ENCODE measurements at regions not wholly inside any gene's neighbourhood (a gene's known extent, or its start where the extent isn't known, plus 50 kb on each side); places are given as distances from the start of the nearest gene placed in this dataset.

GRCh38 chr6:134414793-134415192 is 96.9 kb upstream of the SGK1 start:
- TF ChIP-seq CTCF (IDR thresholded peaks at IDR 0.05) (no peak), POLR2A (IDR thresholded peaks at IDR 0.05) (no peak)
- Histone ChIP-seq H3K4me3 (no peak overlapping the region), H3K27ac (no peak overlapping the region), H3K36me3 (ENCODE audit: low read depth, missing control alignments) (no peaks in the 10 kb centered on the region), H3K4me1 (no peaks in the 10 kb centered on the region), H3K27me3 (no peaks in the 10 kb centered on the region), H3K9me3 (no peaks in the 10 kb centered on the region)
- intact Hi-C loops (cut with DNase I; ENCODE audit: low total_unique reads) = no loop called here
- 80 to 83% methylated on average over 7 of the region's 7 CpGs for WGBS, 2 donors
- DNase-seq = no peak

GRCh38 chr6:134413241-134413643 is 95.3 kb upstream of the SGK1 start:
- no peaks in the 10 kb centered on the region for H3K36me3 ChIP-seq (ENCODE audit: low read depth, missing control alignments)
- TF ChIP-seq POLR2A (IDR thresholded peaks at IDR 0.05) = no peak
- TF ChIP-seq CTCF (IDR thresholded peaks at IDR 0.05) = no peak
- intact Hi-C loops (cut with DNase I; ENCODE audit: low total_unique reads) = no loop called here
- no peak overlapping the region for H3K4me3 ChIP-seq
- no peaks in the 10 kb centered on the region for H3K4me1 ChIP-seq
- no peaks in the 10 kb centered on the region for H3K9me3 ChIP-seq
- WGBS, 2 donors = 82 to 92% methylated on average over 1 of the region's 1 CpG
- H3K27ac ChIP-seq = no peak overlapping the region
- DNase-seq = no peak
- H3K27me3 ChIP-seq = no peaks in the 10 kb centered on the region

- Histone ChIP-seq H3K4me3 (no peak overlapping the region), H3K27ac (no peak overlapping the region), H3K36me3 (ENCODE audit: low read depth, missing control alignments) (no peaks in the 10 kb centered on the region), H3K9me3 (no peaks in the 10 kb centered on the region), H3K27me3 (no peaks in the 10 kb centered on the region), H3K4me1 (no peaks in the 10 kb centered on the region)
- TF ChIP-seq POLR2A (IDR thresholded peaks at IDR 0.05) = no peak
- TF ChIP-seq CTCF (IDR thresholded peaks at IDR 0.05) = no peak
- 65 to 82% methylated on average over 1 of the region's 1 CpG for WGBS, 2 donors
- DNase-seq = no peak
- intact Hi-C loops (cut with DNase I; ENCODE audit: low total_unique reads) = no loop called here
Measured at GRCh38 chr6:134410541-134410940, 92.6 kb upstream of the SGK1 start.

- H3K27ac ChIP-seq = no peak overlapping the region
- H3K9me3 ChIP-seq = no peaks in the 10 kb centered on the region
- WGBS, 2 donors = 88 to 96% methylated on average over 2 of the region's 2 CpGs
- no peak for TF ChIP-seq POLR2A (IDR thresholded peaks at IDR 0.05)
- no peak for TF ChIP-seq CTCF (IDR thresholded peaks at IDR 0.05)
- DNase-seq = no peak
- H3K4me1 ChIP-seq = no peaks in the 10 kb centered on the region
- intact Hi-C loops (cut with DNase I; ENCODE audit: low total_unique reads) = no loop called here
- no peak overlapping the region for H3K4me3 ChIP-seq
- no peaks in the 10 kb centered on the region for H3K27me3 ChIP-seq
- no peaks in the 10 kb centered on the region for H3K36me3 ChIP-seq (ENCODE audit: low read depth, missing control alignments)
Measured at GRCh38 chr6:134407791-134408190, 89.9 kb upstream of the SGK1 start.

GRCh38 chr6:134406311-134406710 is 88.4 kb upstream of the SGK1 start:
- Histone ChIP-seq H3K36me3 (ENCODE audit: low read depth, missing control alignments) (no peaks in the 10 kb centered on the region), H3K4me3 (no peak overlapping the region), H3K27me3 (no peaks in the 10 kb centered on the region), H3K27ac (no peak overlapping the region), H3K4me1 (no peaks in the 10 kb centered on the region), H3K9me3 (no peaks in the 10 kb centered on the region)
- TF ChIP-seq POLR2A (IDR thresholded peaks at IDR 0.05) (no peak), CTCF (IDR thresholded peaks at IDR 0.05) (no peak)
- no peak for DNase-seq
- intact Hi-C loops (cut with DNase I; ENCODE audit: low total_unique reads) = no loop called here
- WGBS, 2 donors = 87 to 96% methylated on average over 7 of the region's 7 CpGs
